WI38 (cell line): ENCODE measurements at regions not wholly inside any gene's neighbourhood (a gene's known extent, or its start where the extent isn't known, plus 50 kb on each side); places are given as distances from the start of the nearest gene placed in this dataset.

Source experiments
- H3K4me3 ChIP-seq: 2 replicates; pipeline ENCODE4 v1.5.1; 2011; ENCODE audit warnings: low read depth, mild to moderate bottlenecking, control low read depth, low read length
- CTCF ChIP-seq: IDR thresholded peaks from 2 replicates; pipeline ENCODE4 v1.5.1; 2012; ENCODE audit warnings: low read depth, mild to moderate bottlenecking, control low read depth, low read length

DNA sequence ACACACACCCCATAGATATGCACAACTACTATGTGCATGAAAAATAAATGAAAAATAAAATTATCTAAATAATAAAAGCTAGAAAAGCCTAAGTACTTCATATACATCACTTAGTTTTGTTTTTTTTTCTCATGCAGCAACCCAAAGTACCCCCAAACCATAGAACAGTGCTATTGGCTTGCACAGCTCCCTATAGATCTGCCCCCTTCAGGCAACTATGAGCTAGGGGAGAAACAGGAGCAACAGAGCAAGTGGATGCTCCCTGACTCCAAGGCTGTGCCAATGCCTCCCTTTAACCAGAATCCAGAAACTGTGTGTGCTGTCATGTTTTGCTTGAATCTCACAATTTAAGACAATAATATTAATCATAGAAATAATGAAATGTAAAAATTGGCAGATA lies 605.5 kb downstream of the TOX3 start:
- no peak for TF ChIP-seq CTCF
- no peak overlapping the region for H3K4me3 ChIP-seq

DNA sequence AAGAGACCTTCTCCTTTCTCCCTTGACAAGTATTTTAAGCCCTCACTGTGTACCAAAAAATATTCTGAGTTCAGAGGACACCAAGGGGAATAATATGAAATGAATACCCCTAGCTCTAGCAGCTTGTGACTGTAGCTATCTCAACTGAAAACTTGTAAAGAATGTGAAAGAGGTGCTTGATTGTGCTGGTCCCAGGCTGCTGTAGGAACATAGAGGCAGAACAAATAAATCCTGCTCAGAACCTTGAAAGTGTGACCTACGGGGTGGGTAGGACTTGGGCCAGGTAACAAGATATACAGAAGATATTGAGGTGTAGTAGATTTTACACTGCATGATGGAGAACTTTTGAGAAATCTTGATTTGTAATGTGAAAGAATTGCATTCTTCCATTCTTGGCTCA lies 606.8 kb downstream of the TOX3 start:
- no peak overlapping the region for H3K4me3 ChIP-seq
- no peak for TF ChIP-seq CTCF

- H3K4me3 ChIP-seq, result no peak overlapping the region
Observed at GRCh38 chr16:51939378-51939871, 607.5 kb downstream of the TOX3 start.

GRCh38 chr16:51938861-51939260 lies 608.1 kb downstream of the TOX3 start:
- no peak for TF ChIP-seq CTCF
- H3K4me3 ChIP-seq, result no peak overlapping the region

More at GRCh38 chr16:51939378-51939871, 607.5 kb downstream of the TOX3 start:
- TF ChIP-seq CTCF, result no peak

DNA sequence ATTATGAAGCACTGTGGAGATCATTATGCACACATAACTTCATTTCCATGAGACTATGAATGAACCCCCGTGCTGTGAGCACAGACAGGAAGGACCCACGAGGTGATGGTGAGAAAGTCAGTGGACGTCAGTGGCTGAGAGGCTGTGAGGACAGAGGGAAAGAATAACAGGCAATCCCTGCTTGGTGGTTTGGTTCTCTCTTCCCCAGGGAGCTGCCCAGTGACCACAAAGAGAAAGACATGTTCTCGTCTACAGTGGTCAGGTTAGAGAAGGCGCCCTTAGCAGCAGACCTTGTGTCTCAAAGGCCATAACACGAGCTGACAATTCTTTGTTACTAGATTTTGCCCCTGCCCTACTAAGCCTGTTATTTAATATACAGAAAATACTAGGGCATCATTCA lies 609.2 kb downstream of the TOX3 start:
- TF ChIP-seq CTCF, result no peak
- H3K4me3 ChIP-seq, result no peak overlapping the region

GRCh38 chr16:51936846-51937245 lies 610.1 kb downstream of the TOX3 start:
- no peak overlapping the region for H3K4me3 ChIP-seq
- TF ChIP-seq CTCF, result no peak

- no peak overlapping the region for H3K4me3 ChIP-seq
- TF ChIP-seq CTCF, result no peak
Observed at GRCh38 chr16:51932317-51932716, 614.6 kb downstream of the TOX3 start.
